HCT116 (cell line): ENCODE measurements at regions not wholly inside any gene's neighbourhood (a gene's known extent, or its start where the extent isn't known, plus 50 kb on each side); places are given as distances from the start of the nearest gene placed in this dataset.

Experiments
- ATAC-seq: fragments of 200-7000 bp; cut with Tn5 transposase; 2 replicates; pipeline ENCODE4 v1.9.1; 2020; ENCODE audit warnings: mild to moderate bottlenecking, moderate library complexity
- BruUV-seq: library from RNA; stranded (reverse); fragments of 400-500 nt; replicated peaks from 2 replicates; lab custom pipeline; 2021; lab: Mats Ljungman, UMichigan
- CTCF ChIA-PET: fragments of 300-600 bp; sonication (Branson Sonifier 250); formaldehyde crosslinking; loops from one replicate; lab custom pipeline; 2021; ENCODE audit warnings: antibody characterized with exemption; lab: Charles Lee
- POLR2A ChIA-PET: fragments of 300-600, 350-600 bp; sonication (Branson Sonifier 250); formaldehyde crosslinking; loops from one replicate; lab custom pipeline; 2021; ENCODE audit warnings: antibody characterized with exemption; lab: Charles Lee
- RAD21 ChIA-PET, 2 experiments: fragments of 300-600 bp; sonication (Branson Sonifier 250); formaldehyde crosslinking; loops; one replicate each; lab custom pipeline; 2023; ENCODE audit warnings: low total read pairs in 2 of 2; ENCODE audit not compliant: uncharacterized antibody in 2 of 2, unreplicated experiment in 2 of 2, low non-redundant PET in 1 of 2; lab: Charles Lee
- DNase-seq: peaks from one replicate; pipeline ENCODE4 v3.0.0-alpha.2; 2010; ENCODE audit warnings: low read depth, low spot score
- H2AFZ ChIP-seq: fragments of 200-600 bp; shearing (Covaris generic), sonication (generic); 2 replicates; pipeline ENCODE4 v1.6.1; 2017; ENCODE audit warnings: low read depth, mixed run types, mixed read lengths, antibody characterized with exemption, low read length; ENCODE audit not compliant: poor library complexity, severe bottlenecking
- H3K27ac ChIP-seq: 2 replicates; pipeline ENCODE4 v1.5.1; 2012; ENCODE audit warnings: low read depth, low read length
- H3K27me3 ChIP-seq: fragments of 200-600 bp; sonication (generic); 2 replicates; pipeline ENCODE4 v1.6.1; 2016; ENCODE audit warnings: mixed run types, low read length, mixed read lengths; ENCODE audit not compliant: insufficient read depth
- H3K36me3 ChIP-seq, 2 experiments: fragments of 200-500 bp in 1 of 2; fragments of 200-600 bp in 1 of 2; sonication (Bioruptor generic) in 1 of 2; sonication (generic) in 1 of 2; 2 replicates each; pipeline versions ENCODE4 v1.5.1 to v1.6.1; 2014 to 2016; ENCODE audit warnings: low read length in 2 of 2, inconsistent platforms in 1 of 2, mixed read lengths in 1 of 2, mixed run types in 1 of 2; ENCODE audit not compliant: insufficient read depth in 2 of 2, control insufficient read depth in 1 of 2
- H3K4me1 ChIP-seq, 2 experiments: fragments of 200-600 bp in 1 of 2; sonication (generic) in 1 of 2; 2 replicates each; pipeline versions ENCODE4 v1.5.1 to v1.6.1; 2012 to 2017; ENCODE audit warnings: low read length in 2 of 2, inconsistent platforms in 1 of 2, mild to moderate bottlenecking in 1 of 2, mixed read lengths in 1 of 2, mixed run types in 1 of 2, moderate library complexity in 1 of 2; ENCODE audit not compliant: insufficient read depth in 2 of 2, control insufficient read depth in 1 of 2
- H3K4me2 ChIP-seq: fragments of 200-600 bp; sonication (generic); 2 replicates; pipeline ENCODE4 v1.6.1; 2017; ENCODE audit warnings: mixed run types, low read length, mixed read lengths
- H3K4me3 ChIP-seq, 2 experiments: fragments of 200-600 bp in 1 of 2; sonication (generic) in 1 of 2; replicated peaks in 1 of 2; 2 replicates each; pipeline ENCODE4 v1.5.1; 2011 to 2016; ENCODE audit warnings: low read length in 2 of 2, control low read depth in 1 of 2, low read depth in 1 of 2, mild to moderate bottlenecking in 1 of 2, mixed read lengths in 1 of 2, mixed run types in 1 of 2
- H3K79me2 ChIP-seq: fragments of 200-600 bp; sonication (generic); 2 replicates; pipeline ENCODE4 v1.6.1; 2017; ENCODE audit warnings: mild to moderate bottlenecking, mixed run types, low read length, moderate library complexity, mixed read lengths; ENCODE audit not compliant: insufficient read depth
- H3K9ac ChIP-seq: fragments of 200-600 bp; sonication (generic); 2 replicates; pipeline ENCODE4 v1.6.1; 2016; ENCODE audit warnings: low read length, mixed read lengths
- H3K9me2 ChIP-seq: fragments of 200-600 bp; sonication (generic), shearing (Covaris generic); 2 replicates; pipeline ENCODE4 v1.6.1; 2017; ENCODE audit warnings: mixed run types, mild to moderate bottlenecking, moderate library complexity; ENCODE audit not compliant: insufficient read depth
- H3K9me3 ChIP-seq, 2 experiments: fragments of 200-500 bp in 1 of 2; fragments of 200-600 bp in 1 of 2; sonication (Bioruptor generic) in 1 of 2; sonication (generic) in 1 of 2; 2 replicates each; pipeline ENCODE4 v1.6.1; 2014 to 2017; ENCODE audit warnings: low read length in 2 of 2, mixed read lengths in 2 of 2, inconsistent platforms in 1 of 2, low read depth in 1 of 2, mild to moderate bottlenecking in 1 of 2, mixed run types in 1 of 2, moderate library complexity in 1 of 2; ENCODE audit not compliant: control insufficient read depth in 1 of 2, insufficient read depth in 1 of 2
- H4K20me1 ChIP-seq: fragments of 200-600 bp; sonication (generic), shearing (Covaris generic); 2 replicates; pipeline ENCODE4 v1.6.1; 2017; ENCODE audit warnings: mixed run types, mild to moderate bottlenecking, moderate library complexity; ENCODE audit not compliant: insufficient read depth
- ATF3 ChIP-seq: IDR thresholded peaks from 2 replicates; pipeline ENCODE4 v1.6.1; 2012
- EGR1 ChIP-seq: IDR thresholded peaks from 2 replicates; pipeline ENCODE4 v1.6.1; 2012; ENCODE audit warnings: low read depth
- ELF1 ChIP-seq: IDR thresholded peaks from 2 replicates; pipeline ENCODE4 v1.6.1; 2012; ENCODE audit warnings: low read depth, borderline replicate concordance
- EZH2 ChIP-seq: fragments of 200-600 bp; sonication (generic); IDR thresholded peaks from 2 replicates; pipeline ENCODE4 v1.6.1; 2017; ENCODE audit warnings: antibody characterized with exemption, mixed run types
- EZH2phosphoT487 ChIP-seq: fragments of 200-600 bp; IDR thresholded peaks from 2 replicates; pipeline ENCODE4 v1.6.1; 2018; ENCODE audit warnings: antibody characterized with exemption, borderline replicate concordance
- FOSL1 ChIP-seq: IDR thresholded peaks from 2 replicates; pipeline ENCODE4 v1.6.1; 2012; ENCODE audit warnings: low read depth
- POLR2AphosphoS5 ChIP-seq: IDR thresholded peaks from 2 replicates; pipeline ENCODE4 v1.6.1; 2011; ENCODE audit warnings: mild to moderate bottlenecking, low read depth, low read length, moderate library complexity
- RAD21 ChIP-seq: IDR thresholded peaks from 2 replicates; pipeline ENCODE4 v1.6.1; 2012; ENCODE audit warnings: low read depth, mild to moderate bottlenecking
- REST ChIP-seq: IDR thresholded peaks from 2 replicates; pipeline ENCODE4 v1.6.1; 2012; ENCODE audit warnings: low read depth
- SIN3A ChIP-seq: IDR thresholded peaks from 2 replicates; pipeline ENCODE4 v1.6.1; 2012; ENCODE audit warnings: low read depth
- SP1 ChIP-seq: IDR thresholded peaks from 2 replicates; pipeline ENCODE4 v1.6.1; 2012; ENCODE audit warnings: low read depth
- TCF7L2 ChIP-seq: IDR thresholded peaks from 2 replicates; pipeline ENCODE4 v1.7.0; 2011; ENCODE audit warnings: borderline replicate concordance, inconsistent platforms; ENCODE audit not compliant: insufficient read depth, insufficient read length; ENCODE audit errors: extremely low read depth
- ZBTB33 ChIP-seq: IDR thresholded peaks from 2 replicates; pipeline ENCODE4 v1.6.1; 2011; ENCODE audit warnings: mild to moderate bottlenecking, low read length, moderate library complexity; ENCODE audit not compliant: insufficient replicate concordance; ENCODE audit errors: extremely low read depth
- ZNF274 ChIP-seq: fragments of 200-500 bp; sonication (Bioruptor generic); IDR thresholded peaks from 2 replicates; pipeline ENCODE4 v1.6.1; 2014; ENCODE audit warnings: mild to moderate bottlenecking, low read depth, low read length, inconsistent platforms
- intact Hi-C: fragments of 100-400 bp; cut with micrococcal nuclease; formaldehyde crosslinking; loops from 2 replicates; pipeline ENCODE4 v1.10.0; 2022

GRCh38 chr21:24223624-24224023 is 1383.7 kb downstream of the MRPL39 start:
- DNase-seq: no peak
- intact Hi-C loops: no loop called here
- no TSS peak for BruUV-seq
- no peak overlapping the region for H3K4me2 ChIP-seq
- no peak for ATAC-seq
- H2AFZ ChIP-seq: no peak overlapping the region
- CTCF ChIA-PET: no interaction called here
- H3K4me3 ChIP-seq: no peak overlapping the region
- no peaks in the 10 kb centered on the region for H3K4me1 ChIP-seq
- H3K36me3 ChIP-seq: no peaks in the 10 kb centered on the region
- peaks cover 15 to 19% of the 10 kb centered on the region in 2 experiments; a peak in 2 of 4 replicates for H3K9me3 ChIP-seq
- no peak overlapping the region for H3K9ac ChIP-seq
- H4K20me1 ChIP-seq: no peaks in the 10 kb centered on the region
- no peaks in the 10 kb centered on the region for H3K27me3 ChIP-seq
- RAD21 ChIA-PET: no interaction called here
- POLR2A ChIA-PET: no interaction called here
- no peak overlapping the region for H3K27ac ChIP-seq
- TF ChIP-seq ZBTB33: no peak
- TF ChIP-seq TCF7L2: no peak
- TF ChIP-seq EGR1: no peak
- no peak for TF ChIP-seq ELF1
- no peak for TF ChIP-seq RAD21
- no peaks in the 10 kb centered on the region for H3K79me2 ChIP-seq
- no peaks in the 10 kb centered on the region for H3K9me2 ChIP-seq

GRCh38 chr21:24222676-24223075 is 1384.6 kb downstream of the MRPL39 start:
- H3K9me2 ChIP-seq: no peaks in the 10 kb centered on the region
- no peaks in the 10 kb centered on the region for H3K36me3 ChIP-seq
- RAD21 ChIA-PET: no interaction called here
- no peaks in the 10 kb centered on the region for H3K79me2 ChIP-seq
- intact Hi-C loops: no loop called here
- no peak overlapping the region for H3K9ac ChIP-seq
- H3K27me3 ChIP-seq: no peaks in the 10 kb centered on the region
- no TSS peak for BruUV-seq
- H3K4me2 ChIP-seq: no peak overlapping the region
- H3K4me3 ChIP-seq: no peak overlapping the region
- no peak overlapping the region for H3K27ac ChIP-seq
- no peak for DNase-seq
- peaks cover 13 to 16% of the 10 kb centered on the region in 2 experiments; a peak in 2 of 4 replicates for H3K9me3 ChIP-seq
- no peak for ATAC-seq
- H4K20me1 ChIP-seq: no peaks in the 10 kb centered on the region
- CTCF ChIA-PET: no interaction called here
- no peak overlapping the region for H2AFZ ChIP-seq
- H3K4me1 ChIP-seq: no peaks in the 10 kb centered on the region
- TF ChIP-seq REST (no peak), FOSL1 (no peak), POLR2AphosphoS5 (no peak), EGR1 (no peak), EZH2 (no peak), ZNF274 (no peak), ATF3 (no peak), SP1 (no peak), SIN3A (no peak), EZH2phosphoT487 (no peak), TCF7L2 (no peak)
- POLR2A ChIA-PET: no interaction called here
